ENCODE measurements at regions not wholly inside any gene's neighbourhood (a gene's known extent, or its start where the extent isn't known, plus 50 kb on each side); places are given as distances from the start of the nearest gene placed in this dataset.

DNA sequence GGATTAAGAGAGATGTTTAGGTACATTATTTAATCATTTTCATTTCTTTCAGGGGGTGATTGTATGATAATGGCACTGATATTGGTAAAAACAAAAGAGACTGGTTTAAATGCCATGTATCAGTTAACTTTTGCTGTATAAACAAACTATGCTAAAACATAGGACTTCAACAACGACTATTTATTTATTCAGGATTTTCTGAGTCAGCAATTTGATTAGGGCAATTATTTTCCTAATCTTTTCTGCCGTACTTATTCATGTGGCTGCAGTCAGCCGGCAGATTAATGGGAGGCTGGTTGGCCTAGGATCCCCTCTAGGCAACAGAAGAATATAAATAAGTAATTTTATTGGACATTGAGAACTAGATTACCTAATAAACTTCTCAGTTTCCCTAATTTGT lies 661.7 kb upstream of the RAG2 start:
- no peak for TF ChIP-seq SAFB2 (CRISPR knock-in tag; IDR thresholded peaks at IDR 0.05; ENCODE audit: borderline replicate concordance, low read depth)
- TF ChIP-seq ZNF230 (CRISPR knock-in tag; IDR thresholded peaks at IDR 0.05): no peak
- TF ChIP-seq ZNF274 (CRISPR knock-in tag; IDR thresholded peaks at IDR 0.05): no peak
- TF ChIP-seq, protein P1, sequence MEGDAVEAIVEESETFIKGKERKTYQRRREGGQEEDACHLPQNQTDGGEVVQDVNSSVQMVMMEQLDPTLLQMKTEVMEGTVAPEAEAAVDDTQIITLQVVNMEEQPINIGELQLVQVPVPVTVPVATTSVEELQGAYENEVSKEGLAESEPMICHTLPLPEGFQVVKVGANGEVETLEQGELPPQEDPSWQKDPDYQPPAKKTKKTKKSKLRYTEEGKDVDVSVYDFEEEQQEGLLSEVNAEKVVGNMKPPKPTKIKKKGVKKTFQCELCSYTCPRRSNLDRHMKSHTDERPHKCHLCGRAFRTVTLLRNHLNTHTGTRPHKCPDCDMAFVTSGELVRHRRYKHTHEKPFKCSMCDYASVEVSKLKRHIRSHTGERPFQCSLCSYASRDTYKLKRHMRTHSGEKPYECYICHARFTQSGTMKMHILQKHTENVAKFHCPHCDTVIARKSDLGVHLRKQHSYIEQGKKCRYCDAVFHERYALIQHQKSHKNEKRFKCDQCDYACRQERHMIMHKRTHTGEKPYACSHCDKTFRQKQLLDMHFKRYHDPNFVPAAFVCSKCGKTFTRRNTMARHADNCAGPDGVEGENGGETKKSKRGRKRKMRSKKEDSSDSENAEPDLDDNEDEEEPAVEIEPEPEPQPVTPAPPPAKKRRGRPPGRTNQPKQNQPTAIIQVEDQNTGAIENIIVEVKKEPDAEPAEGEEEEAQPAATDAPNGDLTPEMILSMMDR (CRISPR knock-in tag; IDR thresholded peaks at IDR 0.05): no peak
- no peak for TF ChIP-seq MAZ (IDR thresholded peaks at IDR 0.05; ENCODE audit: borderline replicate concordance, low read depth, low read length)
- TF ChIP-seq MAZ (CRISPR knock-in tag; IDR thresholded peaks at IDR 0.05; ENCODE audit: low read depth): no peak
- no peak for TF ChIP-seq ZKSCAN8 (CRISPR knock-in tag; IDR thresholded peaks at IDR 0.05; ENCODE audit: borderline replicate concordance)
- no peak for TF ChIP-seq RBM22 (optimal IDR thresholded peaks at IDR 0.05; ENCODE audit: low read length)
- no peak for TF ChIP-seq SMAD3 (CRISPR knock-in tag; IDR thresholded peaks at IDR 0.05)
- no peak for TF ChIP-seq MED8 (CRISPR knock-in tag; IDR thresholded peaks at IDR 0.05; ENCODE audit: insufficient replicate concordance)
- TF ChIP-seq, protein P2, sequence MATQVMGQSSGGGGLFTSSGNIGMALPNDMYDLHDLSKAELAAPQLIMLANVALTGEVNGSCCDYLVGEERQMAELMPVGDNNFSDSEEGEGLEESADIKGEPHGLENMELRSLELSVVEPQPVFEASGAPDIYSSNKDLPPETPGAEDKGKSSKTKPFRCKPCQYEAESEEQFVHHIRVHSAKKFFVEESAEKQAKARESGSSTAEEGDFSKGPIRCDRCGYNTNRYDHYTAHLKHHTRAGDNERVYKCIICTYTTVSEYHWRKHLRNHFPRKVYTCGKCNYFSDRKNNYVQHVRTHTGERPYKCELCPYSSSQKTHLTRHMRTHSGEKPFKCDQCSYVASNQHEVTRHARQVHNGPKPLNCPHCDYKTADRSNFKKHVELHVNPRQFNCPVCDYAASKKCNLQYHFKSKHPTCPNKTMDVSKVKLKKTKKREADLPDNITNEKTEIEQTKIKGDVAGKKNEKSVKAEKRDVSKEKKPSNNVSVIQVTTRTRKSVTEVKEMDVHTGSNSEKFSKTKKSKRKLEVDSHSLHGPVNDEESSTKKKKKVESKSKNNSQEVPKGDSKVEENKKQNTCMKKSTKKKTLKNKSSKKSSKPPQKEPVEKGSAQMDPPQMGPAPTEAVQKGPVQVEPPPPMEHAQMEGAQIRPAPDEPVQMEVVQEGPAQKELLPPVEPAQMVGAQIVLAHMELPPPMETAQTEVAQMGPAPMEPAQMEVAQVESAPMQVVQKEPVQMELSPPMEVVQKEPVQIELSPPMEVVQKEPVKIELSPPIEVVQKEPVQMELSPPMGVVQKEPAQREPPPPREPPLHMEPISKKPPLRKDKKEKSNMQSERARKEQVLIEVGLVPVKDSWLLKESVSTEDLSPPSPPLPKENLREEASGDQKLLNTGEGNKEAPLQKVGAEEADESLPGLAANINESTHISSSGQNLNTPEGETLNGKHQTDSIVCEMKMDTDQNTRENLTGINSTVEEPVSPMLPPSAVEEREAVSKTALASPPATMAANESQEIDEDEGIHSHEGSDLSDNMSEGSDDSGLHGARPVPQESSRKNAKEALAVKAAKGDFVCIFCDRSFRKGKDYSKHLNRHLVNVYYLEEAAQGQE (IDR thresholded peaks at IDR 0.05; ENCODE audit: borderline replicate concordance in 1 of 2, low read depth in 1 of 2, low read length in 2 of 2): no peak
- TF ChIP-seq, protein P3, sequence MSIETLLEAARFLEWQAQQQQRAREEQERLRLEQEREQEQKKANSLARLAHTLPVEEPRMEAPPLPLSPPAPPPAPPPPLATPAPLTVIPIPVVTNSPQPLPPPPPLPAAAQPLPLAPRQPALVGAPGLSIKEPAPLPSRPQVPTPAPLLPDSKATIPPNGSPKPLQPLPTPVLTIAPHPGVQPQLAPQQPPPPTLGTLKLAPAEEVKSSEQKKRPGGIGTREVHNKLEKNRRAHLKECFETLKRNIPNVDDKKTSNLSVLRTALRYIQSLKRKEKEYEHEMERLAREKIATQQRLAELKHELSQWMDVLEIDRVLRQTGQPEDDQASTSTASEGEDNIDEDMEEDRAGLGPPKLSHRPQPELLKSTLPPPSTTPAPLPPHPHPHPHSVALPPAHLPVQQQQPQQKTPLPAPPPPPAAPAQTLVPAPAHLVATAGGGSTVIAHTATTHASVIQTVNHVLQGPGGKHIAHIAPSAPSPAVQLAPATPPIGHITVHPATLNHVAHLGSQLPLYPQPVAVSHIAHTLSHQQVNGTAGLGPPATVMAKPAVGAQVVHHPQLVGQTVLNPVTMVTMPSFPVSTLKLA (IDR thresholded peaks at IDR 0.05): no peak
- TF ChIP-seq FOXA3 (CRISPR knock-in tag; IDR thresholded peaks at IDR 0.05): no peak
- TF ChIP-seq, protein P4, sequence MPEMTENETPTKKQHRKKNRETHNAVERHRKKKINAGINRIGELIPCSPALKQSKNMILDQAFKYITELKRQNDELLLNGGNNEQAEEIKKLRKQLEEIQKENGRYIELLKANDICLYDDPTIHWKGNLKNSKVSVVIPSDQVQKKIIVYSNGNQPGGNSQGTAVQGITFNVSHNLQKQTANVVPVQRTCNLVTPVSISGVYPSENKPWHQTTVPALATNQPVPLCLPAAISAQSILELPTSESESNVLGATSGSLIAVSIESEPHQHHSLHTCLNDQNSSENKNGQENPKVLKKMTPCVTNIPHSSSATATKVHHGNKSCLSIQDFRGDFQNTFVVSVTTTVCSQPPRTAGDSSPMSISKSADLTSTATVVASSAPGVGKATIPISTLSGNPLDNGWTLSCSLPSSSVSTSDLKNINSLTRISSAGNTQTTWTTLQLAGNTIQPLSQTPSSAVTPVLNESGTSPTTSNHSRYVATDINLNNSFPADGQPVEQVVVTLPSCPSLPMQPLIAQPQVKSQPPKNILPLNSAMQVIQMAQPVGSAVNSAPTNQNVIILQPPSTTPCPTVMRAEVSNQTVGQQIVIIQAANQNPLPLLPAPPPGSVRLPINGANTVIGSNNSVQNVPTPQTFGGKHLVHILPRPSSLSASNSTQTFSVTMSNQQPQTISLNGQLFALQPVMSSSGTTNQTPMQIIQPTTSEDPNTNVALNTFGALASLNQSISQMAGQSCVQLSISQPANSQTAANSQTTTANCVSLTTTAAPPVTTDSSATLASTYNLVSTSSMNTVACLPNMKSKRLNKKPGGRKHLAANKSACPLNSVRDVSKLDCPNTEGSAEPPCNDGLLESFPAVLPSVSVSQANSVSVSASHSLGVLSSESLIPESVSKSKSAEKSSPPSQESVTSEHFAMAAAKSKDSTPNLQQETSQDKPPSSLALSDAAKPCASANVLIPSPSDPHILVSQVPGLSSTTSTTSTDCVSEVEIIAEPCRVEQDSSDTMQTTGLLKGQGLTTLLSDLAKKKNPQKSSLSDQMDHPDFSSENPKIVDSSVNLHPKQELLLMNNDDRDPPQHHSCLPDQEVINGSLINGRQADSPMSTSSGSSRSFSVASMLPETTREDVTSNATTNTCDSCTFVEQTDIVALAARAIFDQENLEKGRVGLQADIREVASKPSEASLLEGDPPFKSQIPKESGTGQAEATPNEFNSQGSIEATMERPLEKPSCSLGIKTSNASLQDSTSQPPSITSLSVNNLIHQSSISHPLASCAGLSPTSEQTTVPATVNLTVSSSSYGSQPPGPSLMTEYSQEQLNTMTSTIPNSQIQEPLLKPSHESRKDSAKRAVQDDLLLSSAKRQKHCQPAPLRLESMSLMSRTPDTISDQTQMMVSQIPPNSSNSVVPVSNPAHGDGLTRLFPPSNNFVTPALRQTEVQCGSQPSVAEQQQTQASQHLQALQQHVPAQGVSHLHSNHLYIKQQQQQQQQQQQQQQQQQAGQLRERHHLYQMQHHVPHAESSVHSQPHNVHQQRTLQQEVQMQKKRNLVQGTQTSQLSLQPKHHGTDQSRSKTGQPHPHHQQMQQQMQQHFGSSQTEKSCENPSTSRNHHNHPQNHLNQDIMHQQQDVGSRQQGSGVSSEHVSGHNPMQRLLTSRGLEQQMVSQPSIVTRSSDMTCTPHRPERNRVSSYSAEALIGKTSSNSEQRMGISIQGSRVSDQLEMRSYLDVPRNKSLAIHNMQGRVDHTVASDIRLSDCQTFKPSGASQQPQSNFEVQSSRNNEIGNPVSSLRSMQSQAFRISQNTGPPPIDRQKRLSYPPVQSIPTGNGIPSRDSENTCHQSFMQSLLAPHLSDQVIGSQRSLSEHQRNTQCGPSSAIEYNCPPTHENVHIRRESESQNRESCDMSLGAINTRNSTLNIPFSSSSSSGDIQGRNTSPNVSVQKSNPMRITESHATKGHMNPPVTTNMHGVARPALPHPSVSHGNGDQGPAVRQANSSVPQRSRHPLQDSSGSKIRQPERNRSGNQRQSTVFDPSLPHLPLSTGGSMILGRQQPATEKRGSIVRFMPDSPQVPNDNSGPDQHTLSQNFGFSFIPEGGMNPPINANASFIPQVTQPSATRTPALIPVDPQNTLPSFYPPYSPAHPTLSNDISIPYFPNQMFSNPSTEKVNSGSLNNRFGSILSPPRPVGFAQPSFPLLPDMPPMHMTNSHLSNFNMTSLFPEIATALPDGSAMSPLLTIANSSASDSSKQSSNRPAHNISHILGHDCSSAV (CRISPR knock-in tag; IDR thresholded peaks at IDR 0.05; ENCODE audit: borderline replicate concordance): no peak
- TF ChIP-seq POLR2AphosphoS5 (IDR thresholded peaks at IDR 0.05; ENCODE audit: low read depth, low read length): no peak

All from HepG2 (cell line).